ENCODE measurements at regions not wholly inside any gene's neighbourhood (a gene's known extent, or its start where the extent isn't known, plus 50 kb on each side); places are given as distances from the start of the nearest gene placed in this dataset.

GRCh38 chr1:56278061-56278460 is 301.3 kb downstream of the PLPP3 start:
- H3K4me3 ChIP-seq (ENCODE audit: low read length): no peak overlapping the region
- H3K36me3 ChIP-seq (ENCODE audit: insufficient read depth, low read length): no peaks in the 10 kb centered on the region
- no peaks in the 10 kb centered on the region for H3K27me3 ChIP-seq (ENCODE audit: insufficient read depth, low read length)
- no peak overlapping the region for H2AFZ ChIP-seq (ENCODE audit: low read depth, low read length)
- H3K4me1 ChIP-seq (ENCODE audit: insufficient read depth, low read length): no peaks in the 10 kb centered on the region
- no peaks in the 10 kb centered on the region for H3K9me3 ChIP-seq (ENCODE audit: low read length)

DNA sequence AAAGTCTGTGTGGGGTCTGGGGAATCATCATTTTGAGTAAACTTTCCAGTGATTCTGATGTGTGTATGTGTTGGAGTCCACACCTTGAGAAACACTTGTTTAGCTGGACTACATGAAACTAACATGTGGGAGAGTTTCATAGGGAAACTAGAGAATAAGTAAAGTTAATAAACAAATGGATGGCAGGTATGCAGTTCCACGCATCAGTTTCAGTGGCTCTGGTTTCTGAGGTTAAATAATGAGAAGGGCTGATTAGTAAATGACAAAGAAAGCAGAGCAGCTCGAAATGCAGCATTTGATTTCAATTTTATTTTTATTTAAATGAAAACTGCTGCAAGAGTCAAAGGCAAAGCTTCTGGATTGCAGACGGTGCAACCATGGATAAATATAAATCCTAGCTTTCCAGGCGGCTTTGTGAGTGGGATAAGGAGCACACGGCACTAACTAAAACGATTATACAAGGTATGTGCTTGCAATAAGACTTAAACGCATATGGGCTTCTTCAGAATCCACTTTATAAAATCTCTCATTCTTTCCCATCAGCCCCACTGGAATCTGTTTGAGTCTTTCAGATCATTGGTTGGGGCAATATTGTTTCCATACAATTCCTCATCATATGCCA is 310.7 kb downstream of the PLPP3 start:
- Histone ChIP-seq H2AFZ (ENCODE audit: low read depth, low read length) (no peak overlapping the region), H3K36me3 (ENCODE audit: insufficient read depth, low read length) (no peaks in the 10 kb centered on the region), H3K9me3 (ENCODE audit: low read length) (no peaks in the 10 kb centered on the region), H3K4me3 (ENCODE audit: low read length) (no peak overlapping the region), H3K4me1 (ENCODE audit: insufficient read depth, low read length) (no peaks in the 10 kb centered on the region), H3K27me3 (ENCODE audit: insufficient read depth, low read length) (no peaks in the 10 kb centered on the region)

DNA sequence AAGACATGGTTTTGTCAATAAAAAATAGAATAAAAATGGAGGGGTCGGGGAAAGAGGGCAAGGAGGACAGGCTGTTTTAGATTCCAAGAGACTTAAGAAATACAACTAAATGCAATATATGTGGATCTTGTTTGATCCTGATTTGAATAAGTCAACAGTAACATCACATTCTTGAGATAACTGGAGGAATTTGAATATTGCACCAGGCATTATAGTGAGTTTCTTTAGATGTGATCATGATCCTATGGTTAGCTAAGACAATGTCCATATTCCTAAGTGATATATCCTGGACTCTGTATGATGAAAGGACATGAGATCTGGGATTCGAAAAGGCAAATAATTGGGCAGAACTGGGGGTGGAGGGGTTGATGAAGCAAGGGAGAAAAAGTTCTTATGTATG is 311.8 kb downstream of the PLPP3 start:
- Histone ChIP-seq H3K36me3 (ENCODE audit: insufficient read depth, low read length) (no peaks in the 10 kb centered on the region), H2AFZ (ENCODE audit: low read depth, low read length) (no peak overlapping the region), H3K4me3 (ENCODE audit: low read length) (no peak overlapping the region), H3K27me3 (ENCODE audit: insufficient read depth, low read length) (no peaks in the 10 kb centered on the region), H3K9me3 (ENCODE audit: low read length) (no peaks in the 10 kb centered on the region), H3K4me1 (ENCODE audit: insufficient read depth, low read length) (no peaks in the 10 kb centered on the region)

- Histone ChIP-seq H3K4me3 (ENCODE audit: low read length) (no peak overlapping the region), H3K27me3 (ENCODE audit: insufficient read depth, low read length) (no peaks in the 10 kb centered on the region), H3K4me1 (ENCODE audit: insufficient read depth, low read length) (no peaks in the 10 kb centered on the region), H3K9me3 (ENCODE audit: low read length) (no peaks in the 10 kb centered on the region), H2AFZ (ENCODE audit: low read depth, low read length) (no peak overlapping the region), H3K36me3 (ENCODE audit: insufficient read depth, low read length) (no peaks in the 10 kb centered on the region)
Observed at GRCh38 chr1:56266359-56266758, 313.0 kb downstream of the PLPP3 start.

- Histone ChIP-seq H2AFZ (ENCODE audit: low read depth, low read length) (no peak overlapping the region), H3K9me3 (ENCODE audit: low read length) (peaks cover 3% of the 10 kb centered on the region)
Observed at GRCh38 chr1:56265216-56265615, 314.1 kb downstream of the PLPP3 start.

GRCh38 chr1:56263908-56264307 is 315.5 kb downstream of the PLPP3 start:
- Histone ChIP-seq H3K27me3 (ENCODE audit: insufficient read depth, low read length) (no peaks in the 10 kb centered on the region), H3K4me3 (ENCODE audit: low read length) (no peak overlapping the region), H3K4me1 (ENCODE audit: insufficient read depth, low read length) (no peaks in the 10 kb centered on the region), H2AFZ (ENCODE audit: low read depth, low read length) (no peak overlapping the region), H3K36me3 (ENCODE audit: insufficient read depth, low read length) (no peaks in the 10 kb centered on the region), H3K9me3 (ENCODE audit: low read length) (peaks cover 4% of the 10 kb centered on the region)

More at GRCh38 chr1:56265216-56265615, 314.1 kb downstream of the PLPP3 start:
- Histone ChIP-seq H3K4me1 (ENCODE audit: insufficient read depth, low read length) (no peaks in the 10 kb centered on the region), H3K27me3 (ENCODE audit: insufficient read depth, low read length) (no peaks in the 10 kb centered on the region), H3K4me3 (ENCODE audit: low read length) (no peak overlapping the region), H3K36me3 (ENCODE audit: insufficient read depth, low read length) (no peaks in the 10 kb centered on the region)

DNA sequence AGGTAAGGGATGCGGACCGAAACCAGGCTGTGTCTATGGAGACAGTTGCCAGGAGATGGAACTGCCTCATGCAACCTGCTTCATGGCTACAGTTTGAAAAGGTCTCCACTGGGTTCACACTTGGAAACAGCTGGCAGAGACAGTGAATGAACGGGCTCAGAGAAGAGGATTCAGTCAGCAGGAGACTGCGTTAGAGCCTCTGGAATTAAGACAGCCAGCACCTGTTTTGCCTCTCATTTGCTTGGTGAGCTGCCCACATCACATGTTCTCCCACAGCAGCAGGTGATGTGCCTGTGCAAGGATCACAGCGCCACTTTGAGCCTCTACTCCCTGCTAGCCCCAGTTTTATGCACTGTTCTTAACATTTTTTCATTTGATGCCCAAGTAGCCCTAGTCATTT is 321.0 kb downstream of the PLPP3 start:
- Histone ChIP-seq H3K36me3 (ENCODE audit: insufficient read depth, low read length) (no peaks in the 10 kb centered on the region), H3K9me3 (ENCODE audit: low read length) (peaks cover 4% of the 10 kb centered on the region), H3K4me3 (ENCODE audit: low read length) (no peak overlapping the region), H3K27me3 (ENCODE audit: insufficient read depth, low read length) (no peaks in the 10 kb centered on the region), H3K4me1 (ENCODE audit: insufficient read depth, low read length) (peaks cover 25% of the 10 kb centered on the region), H2AFZ (ENCODE audit: low read depth, low read length) (no peak overlapping the region)

GRCh38 chr1:56257726-56258125 is 321.6 kb downstream of the PLPP3 start:
- Histone ChIP-seq H3K9me3 (ENCODE audit: low read length) (peaks cover 4% of the 10 kb centered on the region), H3K36me3 (ENCODE audit: insufficient read depth, low read length) (no peaks in the 10 kb centered on the region), H3K4me3 (ENCODE audit: low read length) (no peak overlapping the region), H3K4me1 (ENCODE audit: insufficient read depth, low read length) (peaks cover 25% of the 10 kb centered on the region), H3K27me3 (ENCODE audit: insufficient read depth, low read length) (no peaks in the 10 kb centered on the region), H2AFZ (ENCODE audit: low read depth, low read length) (no peak overlapping the region)

GRCh38 chr1:56256153-56257000 is 323.0 kb downstream of the PLPP3 start:
- peaks cover 4% of the 10 kb centered on the region for H3K9me3 ChIP-seq (ENCODE audit: low read length)
- H3K4me3 ChIP-seq (ENCODE audit: low read length): no peak overlapping the region
- H3K4me1 ChIP-seq (ENCODE audit: insufficient read depth, low read length): peaks cover 32% of the 10 kb centered on the region
- no peaks in the 10 kb centered on the region for H3K36me3 ChIP-seq (ENCODE audit: insufficient read depth, low read length)
- H3K27me3 ChIP-seq (ENCODE audit: insufficient read depth, low read length): no peaks in the 10 kb centered on the region
- H2AFZ ChIP-seq (ENCODE audit: low read depth, low read length): no peak overlapping the region

DNA sequence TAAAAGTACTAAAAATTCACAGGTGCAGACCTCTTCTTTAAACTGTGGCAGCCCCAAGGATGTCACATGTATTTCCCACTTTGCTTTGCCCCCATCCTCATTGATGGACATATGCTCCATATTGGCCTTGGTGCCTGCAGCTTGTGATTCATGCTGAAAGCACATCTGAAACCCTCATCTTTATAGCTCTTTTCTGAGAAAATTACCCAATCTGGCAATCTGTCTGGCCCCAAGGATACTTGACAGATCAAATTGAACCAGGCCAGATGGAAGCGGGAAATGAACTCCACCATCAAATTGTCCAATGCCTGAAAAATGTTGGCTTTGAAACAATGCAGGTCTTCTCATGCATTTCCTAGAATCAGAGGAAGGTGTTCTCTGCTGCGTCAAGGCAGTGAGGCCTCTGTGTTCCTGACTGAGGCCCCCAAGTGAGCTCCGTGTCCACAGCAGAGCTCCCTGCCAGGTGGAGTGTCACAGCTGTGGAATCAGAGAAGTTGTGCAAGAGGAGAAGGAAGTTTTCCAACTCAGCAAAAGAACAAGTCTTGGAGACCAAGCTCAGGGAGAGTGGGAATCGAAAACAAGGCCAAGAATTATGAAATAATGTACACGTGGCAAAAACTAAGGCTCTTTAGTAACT is 323.7 kb downstream of the PLPP3 start:
- Histone ChIP-seq H2AFZ (ENCODE audit: low read depth, low read length) (no peak overlapping the region), H3K36me3 (ENCODE audit: insufficient read depth, low read length) (no peaks in the 10 kb centered on the region), H3K4me1 (ENCODE audit: insufficient read depth, low read length) (peaks cover 32% of the 10 kb centered on the region), H3K4me3 (ENCODE audit: low read length) (no peak overlapping the region), H3K9me3 (ENCODE audit: low read length) (peaks cover 4% of the 10 kb centered on the region), H3K27me3 (ENCODE audit: insufficient read depth, low read length) (no peaks in the 10 kb centered on the region)

DNA sequence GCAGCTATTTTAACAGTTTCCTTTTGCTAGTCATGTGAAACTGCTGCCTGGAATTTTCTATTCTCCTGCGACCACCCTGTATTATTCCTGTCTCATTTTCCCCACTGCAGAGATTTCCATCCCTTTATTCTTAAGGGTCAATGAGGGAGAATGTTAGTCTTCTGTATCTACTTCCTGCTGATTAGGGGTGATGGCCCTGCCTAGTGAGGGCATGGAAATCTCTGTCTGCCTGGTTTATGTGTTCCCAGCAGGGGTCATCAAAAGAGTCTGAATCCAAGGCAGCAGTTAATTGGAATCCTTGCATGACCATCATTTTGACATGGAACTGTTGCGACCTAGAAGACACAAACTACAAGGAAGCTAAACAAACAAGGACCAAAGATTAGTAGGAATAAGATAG is 325.2 kb downstream of the PLPP3 start:
- Histone ChIP-seq H3K9me3 (ENCODE audit: low read length) (no peaks in the 10 kb centered on the region), H3K4me1 (ENCODE audit: insufficient read depth, low read length) (peaks cover 36% of the 10 kb centered on the region), H3K36me3 (ENCODE audit: insufficient read depth, low read length) (no peaks in the 10 kb centered on the region), H2AFZ (ENCODE audit: low read depth, low read length) (no peak overlapping the region), H3K27me3 (ENCODE audit: insufficient read depth, low read length) (no peaks in the 10 kb centered on the region), H3K4me3 (ENCODE audit: low read length) (no peak overlapping the region)

DNA sequence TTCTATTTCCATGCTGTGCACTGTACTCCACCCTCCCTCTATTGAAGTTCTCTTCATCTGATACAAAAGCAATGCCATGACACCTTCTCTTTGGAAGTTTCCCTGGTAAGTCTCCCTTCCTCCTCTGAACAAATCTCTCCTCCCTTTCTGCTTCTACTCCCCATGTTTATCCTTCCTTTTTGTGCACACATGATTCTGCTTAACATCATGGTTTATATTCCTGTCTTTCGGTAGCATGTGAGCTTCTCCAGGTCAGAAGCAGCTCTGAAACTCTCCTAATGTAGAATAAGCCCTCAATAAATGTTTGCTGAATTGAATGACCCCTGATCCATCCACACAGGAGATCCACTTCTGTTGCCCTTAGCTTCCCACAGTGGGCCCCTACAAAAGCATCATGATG is 328.6 kb downstream of the PLPP3 start:
- Histone ChIP-seq H2AFZ (ENCODE audit: low read depth, low read length) (no peak overlapping the region), H3K27me3 (ENCODE audit: insufficient read depth, low read length) (no peaks in the 10 kb centered on the region), H3K9me3 (ENCODE audit: low read length) (no peaks in the 10 kb centered on the region), H3K36me3 (ENCODE audit: insufficient read depth, low read length) (no peaks in the 10 kb centered on the region), H3K4me3 (ENCODE audit: low read length) (no peak overlapping the region), H3K4me1 (ENCODE audit: insufficient read depth, low read length) (peaks cover 43% of the 10 kb centered on the region)

- Histone ChIP-seq H3K9me3 (ENCODE audit: low read length) (no peaks in the 10 kb centered on the region), H3K27me3 (ENCODE audit: insufficient read depth, low read length) (no peaks in the 10 kb centered on the region), H3K36me3 (ENCODE audit: insufficient read depth, low read length) (no peaks in the 10 kb centered on the region), H3K4me3 (ENCODE audit: low read length) (no peak overlapping the region), H2AFZ (ENCODE audit: low read depth, low read length) (no peak overlapping the region), H3K4me1 (ENCODE audit: insufficient read depth, low read length) (peaks cover 37% of the 10 kb centered on the region)
Observed at GRCh38 chr1:56249234-56249633, 330.1 kb downstream of the PLPP3 start.

Measured in neuron (in vitro differentiated cells).